ENCODE measurements at regions not wholly inside any gene's neighbourhood (a gene's known extent, or its start where the extent isn't known, plus 50 kb on each side); places are given as distances from the start of the nearest gene placed in this dataset.
"Not testable (repeated sequence)": the region's sequence is repeated elsewhere in the genome, so short reads cannot be mapped to it uniquely, and the experiment has no call there.

- peak; percentile 45 for TF ChIP-seq CTCF (IDR thresholded peaks at IDR 0.05; ENCODE audit: control insufficient read depth, extremely low read depth, insufficient read depth)
- DNase-seq (ENCODE audit: low read depth): no peak
- H3K4me3 ChIP-seq (ENCODE audit: low read depth, low read length): no peak overlapping the region
Observed at GRCh38 chr16:65704866-65705265, 583.0 kb upstream of the CDH11 start.

GRCh38 chr16:65702707-65703402 is 581.0 kb upstream of the CDH11 start:
- no peak for TF ChIP-seq CTCF (IDR thresholded peaks at IDR 0.05; ENCODE audit: control insufficient read depth, extremely low read depth, insufficient read depth)
- DNase-seq (ENCODE audit: low read depth): no peak
- no peak overlapping the region for H3K4me3 ChIP-seq (ENCODE audit: low read depth, low read length)

GRCh38 chr16:65700596-65700995 is 578.7 kb upstream of the CDH11 start:
- H3K4me3 ChIP-seq (ENCODE audit: low read depth, low read length): no peak overlapping the region
- no peak for DNase-seq (ENCODE audit: low read depth)
- no peak for TF ChIP-seq CTCF (IDR thresholded peaks at IDR 0.05; ENCODE audit: control insufficient read depth, extremely low read depth, insufficient read depth)

GRCh38 chr16:65698791-65699321 is 577.0 kb upstream of the CDH11 start:
- DNase-seq (ENCODE audit: low read depth): no peak
- TF ChIP-seq CTCF (IDR thresholded peaks at IDR 0.05; ENCODE audit: control insufficient read depth, extremely low read depth, insufficient read depth): no peak
- no peak overlapping the region for H3K4me3 ChIP-seq (ENCODE audit: low read depth, low read length)

GRCh38 chr16:65697521-65697920 is 575.7 kb upstream of the CDH11 start:
- no peak for DNase-seq (ENCODE audit: low read depth)
- no peak overlapping the region for H3K4me3 ChIP-seq (ENCODE audit: low read depth, low read length)
- TF ChIP-seq CTCF (IDR thresholded peaks at IDR 0.05; ENCODE audit: control insufficient read depth, extremely low read depth, insufficient read depth): no peak

GRCh38 chr16:65697065-65697464 is 575.2 kb upstream of the CDH11 start:
- H3K4me3 ChIP-seq (ENCODE audit: low read depth, low read length): no peak overlapping the region
- TF ChIP-seq CTCF (IDR thresholded peaks at IDR 0.05; ENCODE audit: control insufficient read depth, extremely low read depth, insufficient read depth): no peak
- no peak for DNase-seq (ENCODE audit: low read depth)

GRCh38 chr16:65691846-65692245 is 570.0 kb upstream of the CDH11 start:
- DNase-seq (ENCODE audit: low read depth); H3K4me3 ChIP-seq (ENCODE audit: low read depth, low read length): not testable (repeated sequence)
